LoVo (cell line): ENCODE measurements at regions not wholly inside any gene's neighbourhood (a gene's known extent, or its start where the extent isn't known, plus 50 kb on each side); places are given as distances from the start of the nearest gene placed in this dataset.
"Not testable (repeated sequence)": the region's sequence is repeated elsewhere in the genome, so short reads cannot be mapped to it uniquely, and the experiment has no call there.

Experiments used
- DNase-seq: peaks from one replicate; pipeline ENCODE4 v3.0.0-alpha.2; 2016; ENCODE audit warnings: low spot score

GRCh38 chr6:8177721-8178120 lies 75.4 kb upstream of the EEF1E1 start:
- DNase-seq: no peak

GRCh38 chr6:8175046-8175777 lies 72.9 kb upstream of the EEF1E1 start:
- DNase-seq: peak; percentile 21

- no peak for DNase-seq
These were observed 72.2 kb upstream of the EEF1E1 start for GRCh38 chr6:8174571-8174970.

GRCh38 chr6:8172530-8172929 lies 70.2 kb upstream of the EEF1E1 start:
- no peak for DNase-seq

- no peak for DNase-seq
These were observed 68.4 kb upstream of the EEF1E1 start for GRCh38 chr6:8170754-8171153.

- no peak for DNase-seq
These were observed 67.9 kb upstream of the EEF1E1 start for GRCh38 chr6:8170245-8170644.

GRCh38 chr6:8166156-8166555 lies 63.8 kb upstream of the EEF1E1 start:
- no peak for DNase-seq

GRCh38 chr6:8165008-8165407 lies 62.7 kb upstream of the EEF1E1 start:
- not testable (repeated sequence) for DNase-seq

GRCh38 chr6:8164281-8164680 lies 61.9 kb upstream of the EEF1E1 start:
- DNase-seq: not testable (repeated sequence)

- no peak for DNase-seq
These were observed 57.6 kb upstream of the EEF1E1 start for GRCh38 chr6:8159966-8160365.

GRCh38 chr6:8157839-8158238 lies 55.5 kb upstream of the EEF1E1 start:
- DNase-seq: peak; percentile 61

- DNase-seq: no peak
These were observed 53.1 kb upstream of the EEF1E1 start for GRCh38 chr6:8155259-8156012.
